Suppressor macrophage treated with lipopolysaccharide for 4 hours (primary cell): ENCODE measurements at regions not wholly inside any gene's neighbourhood (a gene's known extent, or its start where the extent isn't known, plus 50 kb on each side); places are given as distances from the start of the nearest gene placed in this dataset.
"Not testable (repeated sequence)": the region's sequence is repeated elsewhere in the genome, so short reads cannot be mapped to it uniquely, and the experiment has no call there.

Source experiments
- DNase-seq: peaks from one replicate; pipeline ENCODE4 v3.0.0-alpha.2; 2020

DNA sequence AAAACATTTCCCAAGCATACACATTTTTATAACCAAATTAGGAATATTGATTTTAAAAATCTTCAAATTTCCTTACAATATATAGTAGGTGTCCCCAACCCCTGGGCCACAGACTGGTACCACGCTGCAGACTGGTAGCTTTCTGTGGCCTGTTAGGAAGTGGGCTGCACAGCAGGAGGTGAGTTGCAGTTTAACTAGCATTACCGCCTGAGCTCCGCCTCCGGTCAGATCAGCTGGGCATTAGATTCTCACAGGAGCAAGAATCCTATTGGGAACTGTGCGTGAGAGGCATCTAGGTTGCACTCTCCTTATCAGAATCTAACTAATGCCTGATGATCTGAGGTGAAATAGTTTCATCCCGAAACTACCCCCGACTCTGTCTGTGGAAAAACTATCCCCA is 62.1 kb downstream of the ZWINT start:
- no peak for DNase-seq

DNA sequence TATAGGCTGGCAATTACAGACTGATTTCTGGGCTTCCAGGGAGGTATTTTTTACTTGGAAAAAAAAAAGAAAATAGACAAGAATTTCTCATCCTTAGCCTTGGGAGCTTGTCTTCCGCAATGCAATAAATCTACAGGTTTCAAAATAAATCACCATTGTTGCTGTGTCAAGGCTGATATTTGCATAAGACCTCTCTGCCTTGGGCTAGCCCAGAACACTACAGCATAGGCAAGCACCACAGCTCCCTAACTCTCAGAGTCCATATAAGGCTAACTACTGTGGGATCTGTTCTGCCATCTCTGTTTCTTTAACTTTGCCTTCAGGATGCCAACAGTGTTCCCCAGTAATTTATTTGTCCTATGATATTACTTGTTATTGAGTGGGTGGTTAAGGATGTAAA is 64.4 kb downstream of the ZWINT start:
- no peak for DNase-seq

GRCh38 chr10:56288403-56288802 is 72.7 kb downstream of the ZWINT start:
- no peak for DNase-seq

- DNase-seq, result no peak
Observed at GRCh38 chr10:56286096-56286495, 75.0 kb downstream of the ZWINT start.

DNA sequence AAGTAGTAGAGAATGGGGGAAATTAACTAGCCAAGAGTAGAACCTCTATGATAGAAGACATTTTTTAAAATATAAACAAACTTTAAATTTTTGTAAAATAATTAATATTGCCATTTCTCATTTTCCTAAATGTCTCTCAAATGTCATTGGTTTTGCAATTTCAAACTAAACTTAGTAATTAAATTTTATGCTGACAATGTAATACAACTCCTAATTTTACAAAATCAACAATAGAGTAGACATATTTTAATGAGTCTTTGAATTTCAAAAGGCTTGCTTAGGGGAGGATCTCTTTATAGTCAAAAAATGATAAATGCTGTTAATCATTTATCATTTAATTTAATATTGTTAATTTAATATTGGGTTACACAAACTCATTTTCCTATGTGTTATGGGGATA is 81.8 kb downstream of the ZWINT start:
- no peak for DNase-seq

DNA sequence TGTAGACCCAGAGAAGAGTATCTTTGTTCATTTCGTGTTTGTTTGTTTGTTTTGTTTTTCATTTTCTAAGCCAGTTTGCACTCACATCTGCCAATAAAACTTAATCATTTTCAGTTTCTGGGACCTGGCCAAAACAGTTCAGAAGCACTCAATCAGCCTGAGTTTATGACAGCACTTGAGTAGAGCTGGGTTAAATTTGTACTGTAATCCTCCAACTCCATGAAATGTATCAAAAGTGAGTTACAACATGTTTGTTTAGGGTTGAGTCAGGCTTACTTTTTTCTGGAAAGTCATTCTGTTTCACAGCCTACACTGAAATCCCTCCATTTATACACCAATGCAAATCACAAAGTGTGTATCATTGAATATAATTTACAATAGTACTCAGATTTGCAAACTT is 91.9 kb downstream of the ZWINT start:
- DNase-seq, result no peak

GRCh38 chr10:56266120-56266519 is 94.9 kb downstream of the ZWINT start:
- no peak for DNase-seq

DNA sequence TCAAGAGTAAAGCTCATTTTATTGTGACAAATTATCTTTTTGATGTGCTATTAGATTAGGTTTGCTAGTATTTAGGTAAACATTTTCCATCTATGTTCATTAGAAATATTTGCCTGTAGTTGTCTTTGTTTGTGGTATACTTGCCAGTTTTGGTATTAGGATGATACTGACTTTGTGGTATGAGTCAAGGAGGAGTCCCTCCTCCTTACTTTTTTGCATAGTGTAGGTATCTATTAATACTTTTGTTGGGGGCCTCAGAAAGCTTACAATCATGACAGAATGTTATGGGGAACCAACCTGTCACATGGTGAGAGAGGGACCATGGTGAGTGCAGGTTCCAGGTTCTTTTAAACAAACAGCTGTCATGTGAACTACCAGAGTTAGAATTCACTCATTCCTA is 102.1 kb downstream of the ZWINT start:
- no peak for DNase-seq

DNA sequence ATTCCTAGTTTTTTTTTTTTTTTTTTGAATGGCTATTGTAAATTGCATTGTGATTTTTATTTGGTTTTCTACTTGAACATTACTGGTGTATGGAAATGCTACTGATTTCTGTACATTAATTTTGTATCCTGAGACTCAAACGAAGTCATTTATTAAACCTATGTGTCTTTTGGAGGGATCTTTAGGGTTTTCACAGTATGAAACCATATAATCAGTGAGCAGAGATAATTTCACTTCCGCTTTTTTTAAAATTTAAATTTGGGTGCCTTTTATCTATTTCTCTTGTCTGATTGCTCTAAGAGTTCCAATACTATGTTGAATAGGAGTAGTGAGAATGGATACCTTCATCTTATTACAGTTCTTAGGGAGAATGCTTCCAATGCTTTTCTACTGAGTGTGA is 102.7 kb downstream of the ZWINT start:
- DNase-seq, result no peak

- no peak for DNase-seq
Observed at GRCh38 chr10:56255298-56255697, 105.8 kb downstream of the ZWINT start.

- no peak for DNase-seq
Observed at GRCh38 chr10:56240471-56240870, 120.6 kb downstream of the ZWINT start.

DNA sequence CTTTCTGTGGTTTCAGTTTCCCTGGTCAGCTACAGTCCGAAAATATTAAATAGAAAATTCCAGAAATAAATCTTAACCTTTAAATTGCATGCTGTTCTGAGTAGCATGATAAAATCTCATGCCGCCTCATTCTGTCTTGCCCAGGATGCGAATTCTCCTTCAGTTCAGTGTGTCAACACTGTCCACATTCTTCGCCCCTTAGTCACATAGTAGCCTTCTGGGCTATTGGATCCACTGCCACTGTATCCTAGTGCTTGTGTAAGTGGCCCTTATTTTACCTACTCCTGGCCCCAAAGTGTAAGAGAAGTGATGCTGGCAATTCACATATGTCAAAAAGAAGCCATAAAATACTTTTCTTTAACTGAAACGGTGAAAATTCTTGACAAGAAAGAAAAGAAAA is 129.6 kb downstream of the ZWINT start:
- no peak for DNase-seq

DNA sequence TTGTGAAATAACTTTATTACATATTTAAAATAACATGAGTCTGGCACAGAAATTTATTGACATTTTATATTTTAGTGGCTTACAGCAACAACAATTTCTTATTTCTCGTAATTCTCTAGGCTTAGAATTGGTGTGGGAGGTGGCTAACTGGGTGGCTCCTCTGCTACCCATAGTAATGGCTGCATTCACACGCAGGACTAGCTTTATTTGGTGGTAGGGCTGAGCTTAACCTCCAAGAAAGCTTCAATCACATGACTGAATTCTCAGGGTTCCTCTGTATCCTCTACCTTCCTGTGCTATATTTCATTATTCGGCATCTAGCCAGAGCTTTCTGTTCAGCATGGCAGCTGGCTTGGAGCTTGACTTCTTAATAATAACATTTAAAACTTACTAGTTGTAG is 138.8 kb downstream of the ZWINT start:
- DNase-seq, result no peak

DNA sequence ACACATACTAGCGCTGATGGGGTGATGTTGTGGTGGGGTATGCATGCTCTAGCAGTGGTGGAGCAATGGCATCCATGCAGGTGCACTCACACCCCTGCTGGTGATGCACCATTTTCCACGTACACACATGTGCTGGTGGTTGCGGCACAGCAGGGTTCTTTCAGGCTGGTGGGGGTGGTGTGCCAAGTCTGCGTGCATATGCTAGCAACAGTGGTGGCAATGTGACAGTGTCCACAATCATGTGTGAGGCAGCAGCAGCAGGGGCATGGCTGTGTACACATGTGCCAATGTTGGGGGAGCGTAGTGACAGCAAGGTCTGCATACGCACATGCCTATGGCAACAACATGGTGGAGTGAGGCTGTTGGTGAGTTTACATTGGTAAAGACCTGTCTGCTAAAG is 148.1 kb downstream of the ZWINT start:
- no peak for DNase-seq

DNA sequence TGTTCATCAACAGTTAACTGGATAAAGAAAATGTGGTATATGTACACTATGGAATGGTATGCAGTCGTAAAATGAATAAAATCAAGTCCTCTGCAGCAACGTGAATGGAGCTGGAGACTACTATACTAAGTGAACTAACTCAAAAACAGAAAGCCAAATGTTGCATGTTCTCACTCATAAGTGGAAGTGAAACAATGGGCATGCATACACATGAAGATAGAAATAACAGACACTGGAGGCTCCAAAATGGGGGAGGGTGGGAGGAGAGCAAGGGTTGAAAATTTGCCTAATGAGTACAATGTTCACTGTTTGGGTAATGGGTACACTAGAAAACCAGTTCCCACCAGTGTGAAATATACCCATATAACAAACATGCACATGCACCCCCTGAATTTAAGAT is 179.5 kb downstream of the ZWINT start:
- DNase-seq, result no peak

- DNase-seq, result no peak
Observed at GRCh38 chr10:56178210-56178609, 182.8 kb downstream of the ZWINT start.

- not testable (repeated sequence) for DNase-seq
Observed at GRCh38 chr10:56155091-56155513, 206.0 kb downstream of the ZWINT start.

- DNase-seq, result no peak
Observed at GRCh38 chr10:56146806-56147205, 214.3 kb downstream of the ZWINT start.

- no peak for DNase-seq
Observed at GRCh38 chr10:56142092-56142728, 218.8 kb downstream of the ZWINT start.

GRCh38 chr10:56139405-56139804 is 221.7 kb downstream of the ZWINT start:
- DNase-seq, result no peak

DNA sequence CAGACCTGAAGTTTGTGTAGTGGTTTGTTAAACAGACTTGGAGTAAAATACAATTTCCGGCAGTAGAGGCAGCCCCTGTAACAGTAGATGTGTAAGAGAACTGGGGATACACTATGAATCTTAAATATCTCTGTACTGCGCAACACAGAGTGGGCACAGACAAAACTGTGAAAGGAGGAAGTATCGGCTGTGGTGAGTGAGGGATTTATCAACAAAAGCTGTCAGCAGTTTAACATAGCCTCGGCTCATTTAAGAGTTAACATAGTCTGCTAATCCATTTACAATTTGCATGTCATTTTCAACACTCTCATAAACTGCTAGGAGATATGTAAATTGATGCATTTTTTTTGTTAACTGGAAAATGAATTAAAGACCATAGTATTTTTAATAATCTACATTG is 225.2 kb downstream of the ZWINT start:
- no peak for DNase-seq

DNA sequence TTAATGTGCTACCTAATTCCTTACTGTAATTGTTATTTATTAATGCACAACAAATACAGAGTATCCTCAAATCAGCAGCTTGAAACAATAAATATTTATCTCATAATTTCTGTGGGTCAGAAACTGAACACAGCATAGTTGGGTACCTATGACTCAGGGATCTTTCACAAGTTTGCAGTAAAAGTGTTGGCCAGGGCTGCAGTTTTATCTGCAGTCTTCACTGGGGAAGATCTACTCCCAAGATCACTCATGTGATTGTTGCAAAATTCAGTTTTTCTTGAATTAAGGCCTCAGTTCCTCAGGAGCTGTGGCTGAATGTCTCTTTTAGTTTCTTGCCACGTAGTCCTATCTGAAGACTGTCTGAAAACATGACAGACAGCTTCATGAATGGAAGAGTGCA is 237.8 kb downstream of the ZWINT start:
- DNase-seq, result no peak

DNA sequence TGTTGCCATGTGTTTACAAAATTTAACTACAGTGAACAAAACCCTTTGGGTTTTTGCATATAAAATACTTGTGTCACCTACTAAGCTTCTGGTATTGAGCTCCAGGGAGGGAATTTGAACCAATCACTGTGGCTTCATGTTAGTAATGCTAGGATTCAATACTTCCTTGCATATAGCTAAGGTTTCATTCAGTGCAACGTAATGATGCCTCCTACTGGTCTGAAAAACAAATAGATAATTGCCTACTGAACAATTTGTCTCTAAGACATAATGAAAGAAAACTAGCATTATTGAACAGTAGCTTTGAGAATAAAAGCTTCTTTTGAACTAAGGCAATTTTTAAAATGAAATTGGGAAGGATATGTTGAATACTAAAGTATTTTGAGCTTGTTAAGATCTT is 244.4 kb downstream of the ZWINT start:
- no peak for DNase-seq

GRCh38 chr10:56109454-56109853 is 251.6 kb downstream of the ZWINT start:
- DNase-seq, result no peak

GRCh38 chr10:56104923-56105322 is 256.1 kb downstream of the ZWINT start:
- no peak for DNase-seq

DNA sequence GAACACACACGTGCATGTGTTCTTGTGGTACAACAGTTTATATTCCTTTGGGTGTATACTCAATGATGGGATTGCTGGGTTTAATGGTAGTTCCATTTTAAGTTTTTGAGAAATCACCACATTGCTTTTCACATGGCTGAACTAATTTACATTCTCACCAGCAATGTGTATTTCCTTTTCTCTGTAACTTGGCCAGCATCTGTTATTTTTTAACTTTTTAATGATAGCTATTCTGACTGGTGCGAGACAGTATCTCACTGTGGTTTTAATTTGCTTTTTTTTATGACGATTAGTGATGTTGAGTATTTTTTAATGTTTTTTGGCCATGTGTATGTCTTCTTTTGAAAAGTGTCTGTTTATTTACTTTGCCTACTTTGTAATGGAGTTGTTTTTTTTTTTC is 256.6 kb downstream of the ZWINT start:
- DNase-seq, result no peak
